Esophagus mucosa (tissue), 1 donor: ENCODE measurements at regions not wholly inside any gene's neighbourhood (a gene's known extent, or its start where the extent isn't known, plus 50 kb on each side); places are given as distances from the start of the nearest gene placed in this dataset.

Source experiments
- ATAC-seq: fragments of 200-7000 bp; cut with Tn5 transposase; one replicate; pipeline ENCODE4 v1.9.1; 2020
- donor health status: DM: yes; HTN: yes; CAD: no.

DNA sequence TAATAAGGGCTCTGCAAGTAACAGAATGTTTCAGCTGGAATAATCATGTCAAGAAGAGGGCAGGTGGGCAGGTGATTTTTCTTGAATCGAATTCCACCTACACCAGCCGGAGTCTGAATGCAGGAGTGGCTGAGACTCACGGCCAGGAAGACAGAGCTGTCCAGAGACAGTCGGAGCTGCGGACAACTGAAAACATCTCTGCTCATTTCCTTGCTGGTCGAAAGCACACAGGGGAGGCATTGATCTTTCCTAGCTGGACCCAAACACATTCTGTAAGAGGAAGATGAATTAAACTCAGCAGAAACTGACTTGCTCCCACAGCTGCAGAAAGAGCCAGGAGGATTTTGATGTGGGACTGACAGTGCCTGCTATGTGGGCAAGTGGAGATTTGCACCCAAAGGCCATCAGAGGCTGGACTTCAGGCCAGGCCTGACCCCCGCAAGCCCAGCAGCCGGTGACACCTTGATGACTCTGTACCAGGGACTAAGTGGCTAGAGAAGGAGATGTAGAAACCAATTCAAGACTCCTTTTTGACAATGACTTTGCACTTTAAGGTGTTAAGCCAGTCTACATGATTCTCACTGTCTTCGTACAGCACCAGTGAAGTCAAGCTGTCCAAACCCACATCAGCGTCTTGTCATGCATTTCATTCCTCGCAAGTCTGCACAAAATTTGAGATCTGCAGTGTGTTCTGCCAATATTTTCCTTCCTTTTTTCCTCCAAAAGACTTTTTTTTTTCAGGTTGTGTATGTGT lies 169.4 kb downstream of the TEX36 start:
- ATAC-seq: no peak

DNA sequence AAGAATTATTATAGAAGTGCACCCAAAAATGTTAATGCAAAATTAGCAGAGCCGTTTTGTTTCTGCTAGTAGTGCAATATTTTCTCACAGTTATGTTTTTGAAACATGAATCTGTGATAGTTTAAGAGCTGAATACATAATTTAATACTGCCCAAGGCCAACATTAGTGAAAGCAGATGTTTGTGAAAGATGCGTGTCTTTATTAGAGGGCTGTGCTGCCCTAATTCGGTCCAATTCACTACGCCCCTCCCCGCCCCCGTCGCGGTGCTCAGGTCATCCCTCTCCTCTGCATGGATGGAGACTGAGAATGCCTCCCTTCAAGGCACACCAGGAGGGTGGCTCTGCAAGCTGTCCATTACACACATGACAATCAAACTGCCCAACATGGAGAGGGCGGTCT lies 172.0 kb downstream of the TEX36 start:
- no peak for ATAC-seq

DNA sequence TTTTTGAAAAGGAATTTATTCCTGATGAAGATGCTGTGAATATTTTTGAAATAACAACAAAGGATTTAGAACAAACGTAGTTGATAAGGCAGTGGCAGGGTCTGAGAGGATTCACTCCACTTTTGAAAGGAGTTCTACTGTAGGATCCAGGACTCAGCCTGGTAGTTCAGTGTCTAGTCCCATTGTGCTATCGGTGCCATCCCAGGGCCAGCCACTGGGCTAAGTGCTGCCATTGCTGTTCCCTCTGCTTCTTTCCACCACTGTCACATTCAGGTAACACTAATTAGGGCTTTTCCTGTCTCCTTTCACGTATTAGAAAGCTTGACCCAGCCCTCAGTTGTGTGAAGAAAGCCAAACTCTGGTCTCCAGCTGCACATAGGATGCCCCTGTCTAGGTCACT lies 177.3 kb downstream of the TEX36 start:
- no peak for ATAC-seq

DNA sequence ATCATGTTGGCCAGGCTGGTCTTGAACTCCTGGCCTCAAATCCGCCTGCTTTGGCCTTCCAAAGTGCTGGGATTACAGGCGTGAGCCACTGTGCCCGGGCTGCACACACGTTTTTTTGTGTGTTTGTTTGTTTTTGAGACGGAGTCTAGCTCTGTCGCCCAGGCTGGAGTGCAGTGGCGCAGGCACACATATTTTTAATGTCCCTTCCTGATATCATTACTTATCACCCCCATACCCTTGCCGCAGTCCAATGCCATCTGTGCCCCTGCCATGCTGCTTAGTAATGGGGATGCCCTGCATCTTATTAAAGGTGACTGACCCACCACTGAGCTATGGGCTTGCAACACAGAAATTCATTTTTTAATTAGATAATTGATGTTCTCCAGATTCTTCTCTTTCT lies 180.7 kb downstream of the TEX36 start:
- ATAC-seq: no peak

DNA sequence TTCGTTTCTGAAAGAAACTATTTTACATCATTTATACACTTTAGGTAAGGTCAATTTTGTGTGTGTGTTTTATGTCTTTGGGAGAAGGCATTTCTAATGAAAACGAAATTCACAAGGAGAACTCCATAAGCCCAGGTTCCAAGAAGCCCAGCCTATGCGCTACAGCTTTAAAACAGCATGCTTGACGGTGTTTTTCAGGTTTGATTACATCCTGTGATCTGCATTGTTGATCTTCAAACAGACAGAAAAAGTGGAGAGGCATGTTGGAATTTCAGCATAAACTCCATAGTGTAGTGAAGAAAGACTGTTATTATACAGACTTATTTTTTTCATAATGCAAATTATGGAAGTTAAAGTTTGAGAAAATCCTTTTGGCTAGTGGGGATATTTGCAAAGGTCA lies 187.6 kb downstream of the TEX36 start:
- no peak for ATAC-seq

DNA sequence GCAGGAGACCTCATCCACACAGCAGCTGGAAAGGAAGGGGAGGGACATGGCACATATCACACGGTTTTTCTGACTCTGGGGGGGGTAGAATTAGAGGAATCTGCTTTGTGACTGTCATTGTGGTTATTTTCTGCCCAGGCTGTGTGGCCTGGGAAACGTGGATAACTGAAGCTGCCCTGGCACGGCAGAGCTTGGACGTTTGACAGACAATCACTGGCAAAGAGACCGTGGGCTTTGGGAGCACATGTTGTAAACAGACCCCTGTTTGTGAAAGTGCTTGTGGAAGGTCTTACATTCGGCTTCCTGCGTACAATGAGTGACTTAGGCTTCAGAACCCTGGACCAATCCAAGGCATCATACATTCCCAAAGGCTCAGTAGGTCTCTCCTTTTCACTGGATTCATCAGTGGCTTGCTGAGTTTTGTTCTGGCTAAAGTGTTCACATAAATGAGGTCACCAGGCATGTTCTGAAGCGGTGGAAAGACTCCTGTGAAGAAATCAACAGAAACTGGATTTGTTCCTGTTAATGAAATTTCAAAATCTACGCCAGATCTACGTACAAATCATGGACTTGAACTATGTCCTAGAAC lies 188.2 kb downstream of the TEX36 start:
- ATAC-seq: no peak

DNA sequence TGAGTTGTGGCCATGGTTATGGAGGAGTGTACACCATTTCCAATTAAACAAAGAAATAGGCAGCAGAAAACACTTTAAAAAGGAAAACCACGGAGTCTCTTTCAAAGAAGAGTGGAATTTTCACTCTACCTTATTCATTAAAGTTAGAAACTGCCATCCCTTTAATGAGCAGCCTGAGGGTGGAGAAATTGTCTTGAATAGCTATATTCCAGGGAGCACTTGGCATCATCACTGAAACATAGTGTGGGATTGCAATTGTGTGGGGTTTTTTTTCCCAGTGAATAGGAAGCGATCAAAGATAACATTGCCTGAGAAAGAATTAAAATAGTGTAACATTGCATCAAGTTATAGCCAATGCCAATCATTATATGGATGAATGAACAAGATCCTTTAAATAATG lies 191.6 kb downstream of the TEX36 start:
- no peak for ATAC-seq

DNA sequence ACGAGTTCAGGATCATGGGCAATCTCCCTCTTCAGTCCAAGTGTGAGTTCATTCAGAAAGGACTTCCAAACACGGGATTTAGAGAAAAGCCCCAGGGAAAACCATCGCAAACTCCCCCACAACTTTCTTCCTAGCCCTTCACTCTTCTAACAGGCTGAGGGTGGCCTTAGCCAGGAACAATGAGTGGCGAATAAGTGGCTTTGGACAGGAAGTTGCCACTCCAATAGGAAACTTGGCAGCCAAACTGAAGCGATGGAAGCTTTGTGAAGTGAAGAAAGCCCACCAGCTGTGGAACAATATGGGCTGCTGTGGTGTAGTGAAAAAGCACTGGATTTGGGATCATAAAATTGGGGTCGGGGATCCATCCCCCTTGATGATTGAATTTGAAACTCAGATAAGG lies 193.2 kb downstream of the TEX36 start:
- ATAC-seq: no peak

DNA sequence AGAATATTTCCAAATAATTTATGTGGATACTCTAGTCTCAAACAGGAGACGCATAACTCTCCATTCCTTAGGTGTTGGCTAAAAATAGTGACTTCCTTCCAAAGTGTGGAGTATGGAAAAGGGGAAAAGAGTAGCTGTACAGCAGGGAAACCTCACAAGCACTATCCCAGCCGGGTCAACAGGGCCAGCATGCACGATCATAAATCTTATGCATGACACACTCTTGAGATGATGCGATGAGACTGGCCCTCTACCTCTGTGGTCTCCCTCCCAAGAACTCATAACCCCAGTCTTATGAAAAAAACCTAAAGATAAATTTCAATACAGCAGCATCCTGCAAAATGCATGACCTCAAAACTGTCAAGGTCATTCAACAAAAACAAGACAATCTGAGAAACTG lies 197.3 kb downstream of the TEX36 start:
- ATAC-seq: no peak

DNA sequence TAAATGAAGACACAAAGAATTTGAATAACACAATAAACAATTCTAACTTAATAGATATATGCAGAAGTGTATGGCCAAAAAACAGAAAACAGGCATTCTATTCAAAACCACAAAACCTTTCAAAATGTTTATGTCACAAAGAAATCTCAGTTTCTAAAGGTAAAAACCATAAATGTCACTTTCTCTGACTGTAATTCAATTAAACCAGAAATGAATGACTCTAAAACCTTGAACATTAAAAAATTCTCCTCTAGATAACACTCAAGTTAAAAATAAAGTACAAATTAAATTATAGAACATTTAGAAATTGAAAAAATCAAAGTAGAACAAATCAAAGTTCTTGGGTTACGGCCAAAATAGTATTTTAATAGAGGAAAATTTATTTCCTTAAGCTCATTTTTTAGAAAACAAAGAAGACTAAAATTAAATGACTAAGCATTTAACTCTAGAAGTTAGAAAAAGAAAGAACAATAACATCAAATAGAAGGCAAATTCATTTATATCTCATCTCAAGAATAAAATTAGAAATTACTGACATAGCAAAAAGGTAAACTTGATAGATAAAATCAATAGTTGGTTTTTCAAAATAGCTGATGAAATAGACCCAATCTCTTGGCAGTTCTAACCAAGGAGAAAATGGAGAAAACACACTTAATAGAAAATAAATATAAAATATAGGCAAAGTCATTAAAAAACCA lies 198.8 kb downstream of the TEX36 start:
- no peak for ATAC-seq

DNA sequence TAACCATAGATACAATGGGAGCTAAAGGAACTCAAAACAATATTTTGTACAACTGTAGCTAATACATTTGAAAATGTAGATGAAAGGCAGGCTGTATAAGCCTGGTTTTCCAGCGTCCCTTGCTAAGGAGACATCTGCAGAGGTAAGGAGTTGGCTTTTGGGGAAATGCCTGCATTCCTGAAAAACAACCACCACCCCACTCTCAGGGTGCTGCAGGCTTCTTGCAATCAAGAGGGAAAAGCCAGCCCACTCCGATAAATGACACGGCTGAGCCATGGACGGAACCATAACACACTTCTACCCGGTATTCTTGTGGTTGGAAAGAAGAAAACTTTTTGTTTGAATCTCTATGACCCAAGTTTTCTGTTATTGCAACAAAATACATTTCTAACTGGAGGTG lies 200.3 kb downstream of the TEX36 start:
- ATAC-seq: no peak

DNA sequence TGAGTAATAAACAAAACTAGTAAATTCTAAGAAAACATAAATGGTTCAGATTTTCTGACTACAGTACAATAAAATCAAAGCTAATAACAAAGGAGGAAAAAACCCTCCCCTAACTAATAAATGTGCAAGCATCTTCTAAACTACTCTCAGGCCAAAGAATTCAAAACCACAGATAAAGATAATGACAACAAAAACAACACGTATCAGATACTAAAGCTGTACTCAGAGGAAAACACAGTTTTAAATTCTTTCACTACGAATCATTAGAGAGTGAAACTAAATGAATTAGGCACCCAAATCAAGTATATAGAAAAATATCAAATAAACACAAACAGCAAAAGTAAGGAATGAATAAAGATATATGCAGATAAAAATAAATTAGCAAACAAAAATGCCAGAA lies 200.9 kb downstream of the TEX36 start:
- no peak for ATAC-seq

DNA sequence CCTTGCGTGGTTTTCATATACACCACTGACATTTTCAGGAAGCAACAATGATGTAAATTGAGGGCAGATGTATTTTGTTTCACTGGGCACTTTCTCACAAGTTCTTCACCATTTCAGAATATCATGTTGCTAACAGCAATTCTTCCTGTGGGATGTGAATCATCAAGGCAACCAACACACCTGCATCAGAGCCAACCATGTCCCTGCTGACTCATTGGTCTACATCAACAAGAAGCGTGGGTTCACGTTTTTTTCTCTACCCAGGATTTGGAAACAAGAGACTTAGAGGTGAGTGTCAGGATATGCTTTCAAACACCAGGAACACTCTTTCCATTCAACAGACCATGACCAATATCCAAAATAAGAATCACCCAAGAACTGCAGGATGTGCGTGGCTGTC lies 203.9 kb downstream of the TEX36 start:
- ATAC-seq: peak; percentile 50

DNA sequence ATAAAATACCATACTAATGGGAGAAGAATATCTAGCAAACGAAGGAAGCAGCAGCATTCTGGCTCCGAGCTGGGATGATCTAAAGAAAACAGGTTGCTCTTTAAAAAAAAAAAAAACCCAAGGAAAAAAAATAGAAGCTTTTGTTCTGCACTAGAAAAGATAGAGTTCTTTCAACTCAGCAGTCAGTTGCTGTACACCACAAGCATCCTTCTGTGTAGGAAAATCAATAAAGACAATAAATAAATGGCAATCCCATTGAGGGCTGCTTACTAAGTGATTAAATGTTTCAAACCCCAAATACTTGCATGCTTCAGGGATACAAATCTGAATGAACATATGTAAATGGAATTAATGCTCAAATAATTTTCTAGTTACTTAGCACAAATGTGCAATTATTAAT lies 207.1 kb downstream of the TEX36 start:
- ATAC-seq: no peak

DNA sequence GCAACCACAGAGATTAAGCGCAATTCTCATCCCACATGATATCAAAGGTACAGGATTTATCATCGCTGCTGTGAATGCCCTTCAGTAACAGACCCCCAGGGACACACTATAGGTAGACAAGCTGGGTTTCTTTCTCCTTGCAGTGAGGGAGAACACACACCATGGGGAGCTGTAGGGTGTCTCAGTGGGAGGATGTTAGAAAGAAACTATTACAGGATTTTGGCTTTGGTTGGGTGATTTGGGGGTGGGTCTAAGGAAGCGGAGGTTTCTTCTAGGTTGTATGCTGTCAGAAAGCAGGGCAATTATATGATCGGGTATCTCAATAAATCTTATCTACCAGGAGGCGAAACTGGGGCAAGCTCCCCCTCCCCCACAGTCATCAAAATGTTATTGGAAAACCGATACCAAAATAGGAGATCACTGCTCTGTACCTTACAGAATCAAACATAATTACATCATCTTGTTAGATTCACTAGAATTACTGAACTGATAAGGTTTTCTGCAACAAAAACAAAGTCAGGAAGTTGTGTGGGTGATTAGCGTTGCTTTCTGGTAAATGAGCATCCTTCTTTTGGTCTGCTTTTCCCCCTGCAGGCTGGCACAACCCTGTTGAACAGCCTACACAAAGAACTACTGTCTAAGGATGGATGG lies 209.7 kb downstream of the TEX36 start:
- ATAC-seq: no peak

DNA sequence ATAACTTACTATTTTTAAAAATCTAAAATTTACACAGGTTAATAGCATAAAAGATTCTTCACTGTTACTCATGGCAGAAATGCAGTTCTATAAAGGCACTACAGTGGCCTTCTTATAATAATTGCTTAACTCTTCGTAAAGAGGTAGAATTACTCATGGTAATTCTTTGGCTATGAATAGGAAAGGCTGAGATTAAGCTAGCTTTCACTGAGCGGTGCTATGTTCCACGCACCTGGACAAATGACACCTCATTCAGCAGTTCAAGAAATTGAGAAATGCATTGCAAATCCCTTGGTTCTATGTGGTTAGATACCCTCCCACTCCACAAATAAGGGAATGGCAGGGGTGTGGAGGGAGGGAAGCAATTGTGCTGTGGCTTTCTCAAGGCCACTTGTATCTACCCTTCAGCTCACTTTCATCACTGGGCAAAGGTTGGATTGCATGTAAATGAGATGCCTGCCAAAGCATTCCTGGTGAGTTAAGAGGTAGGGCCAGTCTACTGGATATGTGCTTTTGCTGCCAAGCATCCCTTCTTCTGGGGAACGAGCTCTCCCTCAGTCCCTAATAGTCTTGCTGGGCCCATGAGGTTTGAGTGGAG lies 210.9 kb downstream of the TEX36 start:
- ATAC-seq: peak; percentile 69

DNA sequence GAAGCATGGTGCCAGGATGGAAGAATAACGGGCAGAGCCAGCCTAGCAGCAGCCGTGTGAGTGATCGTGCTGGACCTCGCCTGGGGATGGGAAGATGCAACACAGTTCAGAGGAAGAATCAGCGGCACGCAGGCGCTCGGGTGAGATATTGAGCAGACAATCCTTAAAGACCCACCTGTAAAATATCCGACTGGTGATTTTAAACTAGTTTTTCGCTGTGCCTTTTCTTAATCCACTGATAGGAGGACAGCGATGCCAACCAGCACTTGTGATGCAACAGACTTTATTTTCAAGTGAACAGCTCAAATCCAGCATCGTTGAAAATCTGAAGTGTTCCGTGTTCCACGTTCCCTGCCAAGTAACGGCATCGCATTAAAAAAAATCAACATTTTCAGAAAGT lies 214.7 kb downstream of the TEX36 start:
- no peak for ATAC-seq

DNA sequence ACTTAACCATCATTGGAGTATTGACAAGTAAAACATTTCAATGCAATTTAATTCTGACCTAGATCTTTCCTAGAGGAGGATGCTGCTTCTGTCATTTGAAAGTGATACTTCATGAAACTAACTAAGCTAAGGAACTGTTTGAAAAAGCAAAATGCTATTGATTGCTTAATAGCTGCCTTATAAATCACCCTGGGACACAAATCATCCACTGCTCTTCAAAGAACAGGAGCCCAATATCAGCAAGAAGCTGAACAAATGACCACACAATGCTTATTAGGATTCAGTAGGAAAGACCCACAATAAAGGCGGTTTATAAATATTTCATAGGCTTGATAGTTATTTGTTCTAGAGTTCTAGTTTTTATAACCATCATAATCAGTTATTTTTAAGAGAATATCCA lies 216.3 kb downstream of the TEX36 start:
- ATAC-seq: no peak

DNA sequence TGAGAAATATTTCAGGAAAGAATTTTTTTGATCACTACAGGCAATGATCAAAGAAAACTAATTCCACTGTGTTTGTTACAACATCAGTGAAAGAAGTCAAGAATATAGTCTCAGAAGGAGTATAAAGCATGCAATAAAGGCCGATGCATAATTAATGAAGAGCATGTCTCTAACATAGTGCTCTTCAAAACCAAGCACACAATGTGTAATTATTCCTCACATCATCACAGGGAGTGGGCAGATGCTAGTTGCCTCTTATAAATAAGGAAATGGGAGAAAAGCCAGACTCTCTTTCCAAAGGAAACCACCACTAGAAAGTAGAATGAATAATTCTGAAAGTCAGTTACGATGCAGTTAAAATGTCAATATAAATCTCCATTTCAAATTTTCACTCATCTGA lies 220.1 kb downstream of the TEX36 start:
- no peak for ATAC-seq

DNA sequence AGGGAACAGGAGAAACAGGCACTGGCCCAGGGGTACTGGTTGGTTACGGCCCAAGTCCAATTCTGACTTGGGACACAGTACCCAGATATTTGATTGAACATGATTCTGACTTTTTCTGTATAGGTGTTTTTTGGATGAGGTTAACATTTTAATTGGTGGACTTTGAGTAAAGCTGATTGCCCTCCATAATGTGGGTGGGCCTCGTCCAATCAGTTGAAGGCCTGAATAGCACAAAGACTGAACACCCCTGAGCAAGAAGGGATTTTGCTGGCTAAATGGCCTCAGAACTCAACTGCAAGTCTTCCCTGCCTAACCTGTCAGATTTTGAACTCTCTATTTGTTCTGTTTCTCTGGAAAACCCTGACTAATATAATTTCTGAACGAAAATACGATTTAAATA lies 222.6 kb downstream of the TEX36 start:
- ATAC-seq: no peak

DNA sequence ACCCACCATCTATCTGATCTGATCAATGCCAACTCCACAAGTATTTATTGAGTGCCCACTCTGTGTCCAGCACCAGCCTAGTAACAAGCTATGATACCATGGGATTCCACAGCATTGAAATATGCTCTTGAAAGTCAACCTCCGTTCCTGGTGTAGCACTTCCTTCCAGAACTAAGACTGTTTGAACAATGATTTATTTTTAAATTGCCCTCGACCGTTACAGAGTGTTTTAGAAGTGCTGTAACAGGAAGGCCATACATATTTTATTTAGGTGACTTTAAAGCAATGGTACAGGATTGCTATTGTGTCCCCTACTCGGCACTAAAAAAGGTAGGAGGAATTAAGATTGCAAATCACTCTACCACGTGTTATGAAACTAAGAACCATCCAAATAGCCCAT lies 225.6 kb downstream of the TEX36 start:
- no peak for ATAC-seq

DNA sequence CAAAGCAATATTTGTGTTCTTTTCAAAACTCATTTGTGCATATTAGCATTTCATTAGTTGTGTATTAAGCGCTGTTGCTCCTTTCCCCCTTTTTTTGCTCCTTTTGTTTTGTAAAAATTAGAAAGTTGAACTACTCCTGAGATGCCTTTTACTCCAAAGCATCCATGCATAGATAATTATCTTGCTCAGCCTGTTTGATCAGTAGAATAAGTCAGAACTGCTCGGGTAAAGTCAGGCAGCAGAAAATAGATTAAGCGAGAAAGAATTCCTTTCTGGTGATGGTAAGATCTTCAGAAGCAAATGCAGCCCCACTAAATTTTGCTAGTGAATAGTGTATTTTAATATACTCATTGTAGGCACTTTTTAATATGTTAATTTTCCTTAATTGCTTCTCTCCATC lies 227.1 kb downstream of the TEX36 start:
- ATAC-seq: no peak

DNA sequence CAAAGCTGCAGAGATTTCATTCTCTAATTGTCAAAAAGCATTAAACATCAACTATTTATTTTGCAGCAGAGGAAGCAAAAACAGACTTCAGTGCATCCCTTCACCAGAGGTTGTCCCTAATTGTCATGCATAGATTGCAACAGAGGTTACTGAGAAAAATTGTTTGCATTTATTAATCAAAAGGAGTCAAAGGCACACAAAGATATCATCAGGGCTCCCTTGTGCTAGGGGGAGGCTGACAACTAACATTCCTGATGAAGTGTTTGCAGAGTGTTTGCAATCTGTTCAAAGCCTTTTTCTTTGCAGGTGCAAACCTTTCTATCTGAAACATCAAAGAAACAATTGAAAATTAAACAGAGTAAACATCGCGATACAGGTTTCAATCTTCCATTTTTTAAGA lies 227.5 kb downstream of the TEX36 start:
- no peak for ATAC-seq
